NOMO-1 (cell line): ENCODE measurements at regions not wholly inside any gene's neighbourhood (a gene's known extent, or its start where the extent isn't known, plus 50 kb on each side); places are given as distances from the start of the nearest gene placed in this dataset.

Experiments
- DNase-seq, 2 experiments: peaks; one replicate each; lab custom pipeline; 2025; ENCODE audit not compliant: unreplicated experiment in 2 of 2; lab: John Stamatoyannopoulos, UW

GRCh38 chr11:116234989-116235568, 537.7 kb downstream of the BUD13 start:
- no peak for DNase-seq

DNA sequence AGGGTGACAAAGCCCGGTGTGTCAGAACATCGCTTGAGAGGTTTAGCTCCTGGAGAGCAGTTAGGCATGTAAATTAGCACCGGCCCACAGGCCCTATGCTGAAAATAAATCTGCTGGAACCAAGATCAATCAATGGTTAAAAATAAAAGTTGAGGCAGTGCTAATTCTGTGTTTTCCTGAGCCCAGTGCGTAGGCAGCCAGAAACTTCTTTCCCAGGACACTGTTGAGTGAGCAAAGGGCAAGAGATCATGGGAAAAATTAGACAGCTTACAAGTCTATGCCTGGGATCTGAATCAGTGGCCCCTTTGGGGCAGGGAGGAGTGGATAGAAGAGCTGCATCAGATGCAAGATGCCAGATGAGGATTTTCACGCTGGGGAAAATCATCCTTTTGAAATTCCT, 539.2 kb downstream of the BUD13 start:
- no peak for DNase-seq

GRCh38 chr11:116232364-116232828, 540.4 kb downstream of the BUD13 start:
- no peak for DNase-seq

GRCh38 chr11:116231543-116231942, 541.2 kb downstream of the BUD13 start:
- DNase-seq = no peak

DNA sequence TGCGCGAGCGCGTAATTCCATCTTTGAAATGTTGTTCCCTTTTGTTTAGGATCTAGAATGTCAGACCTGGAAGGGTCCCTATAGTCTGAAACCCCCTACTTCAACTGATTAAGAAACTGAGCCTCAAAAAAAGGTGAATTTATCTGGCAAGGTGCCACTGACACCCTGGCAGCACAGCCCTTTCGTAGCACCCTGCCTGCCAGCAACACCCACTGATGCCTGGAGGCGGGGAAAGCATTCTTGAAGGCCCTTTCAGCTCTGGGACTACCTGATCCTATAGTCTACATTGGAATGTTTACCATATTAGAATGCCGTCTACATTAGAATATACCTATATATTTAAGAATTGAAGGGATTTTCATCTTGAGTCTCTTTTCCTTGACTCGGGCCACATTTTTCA, 542.3 kb downstream of the BUD13 start:
- no peak for DNase-seq

DNA sequence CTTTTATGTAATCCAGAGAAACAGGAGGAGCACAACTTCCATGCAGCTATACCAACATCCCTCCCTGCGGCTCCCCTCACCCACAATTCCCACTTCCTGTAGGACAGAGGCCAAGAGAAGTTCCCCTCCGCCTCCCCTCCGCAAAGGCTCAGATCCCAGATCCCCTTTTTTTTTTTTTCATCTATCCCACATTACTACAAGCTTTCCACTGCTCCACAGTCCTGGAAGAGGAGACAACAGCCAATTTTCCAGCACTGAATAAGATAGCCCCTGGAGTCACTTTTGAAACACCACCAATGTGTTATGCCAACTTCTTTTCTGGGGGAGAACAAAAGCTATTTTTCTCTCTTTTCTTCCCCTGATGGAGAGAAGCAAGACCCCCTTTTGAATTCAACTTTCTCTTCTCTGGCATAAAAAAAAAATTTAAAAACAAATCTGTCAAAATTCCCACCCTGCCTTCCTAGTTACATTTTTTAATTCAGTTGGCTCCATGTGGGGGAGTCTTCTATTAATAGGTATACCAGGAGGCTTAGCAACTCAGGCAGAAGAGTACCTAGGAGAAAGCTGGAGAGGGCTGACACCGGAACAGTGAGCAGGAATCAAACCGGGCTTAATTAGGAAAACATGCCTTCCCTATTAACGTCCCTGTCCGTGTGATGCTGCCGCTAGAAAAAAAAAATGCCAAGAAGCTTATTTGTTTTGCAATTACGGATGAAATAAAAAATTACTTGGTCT, 543.4 kb downstream of the BUD13 start:
- DNase-seq = no peak

DNA sequence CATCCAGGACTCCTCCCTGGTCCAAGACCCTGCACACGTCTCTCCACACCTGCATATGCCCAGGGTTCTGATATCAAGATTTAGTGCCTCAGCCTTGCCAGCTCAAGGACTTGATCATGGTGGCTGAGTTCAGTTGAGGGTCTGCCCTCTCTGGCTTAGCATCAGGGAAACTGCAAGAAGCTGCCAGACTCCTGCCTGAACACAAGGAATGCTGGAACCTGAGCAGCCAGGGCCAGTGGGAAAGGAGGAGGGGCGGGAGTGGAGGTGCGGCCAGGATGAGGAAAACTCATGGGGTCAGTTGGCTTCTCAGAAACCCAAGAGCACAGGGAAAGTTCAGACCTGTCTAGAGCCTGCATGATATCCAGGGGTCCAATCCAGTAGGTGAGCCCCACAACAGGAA, 546.1 kb downstream of the BUD13 start:
- DNase-seq = no peak

GRCh38 chr11:116225784-116226585, 546.8 kb downstream of the BUD13 start:
- DNase-seq = no peak

DNA sequence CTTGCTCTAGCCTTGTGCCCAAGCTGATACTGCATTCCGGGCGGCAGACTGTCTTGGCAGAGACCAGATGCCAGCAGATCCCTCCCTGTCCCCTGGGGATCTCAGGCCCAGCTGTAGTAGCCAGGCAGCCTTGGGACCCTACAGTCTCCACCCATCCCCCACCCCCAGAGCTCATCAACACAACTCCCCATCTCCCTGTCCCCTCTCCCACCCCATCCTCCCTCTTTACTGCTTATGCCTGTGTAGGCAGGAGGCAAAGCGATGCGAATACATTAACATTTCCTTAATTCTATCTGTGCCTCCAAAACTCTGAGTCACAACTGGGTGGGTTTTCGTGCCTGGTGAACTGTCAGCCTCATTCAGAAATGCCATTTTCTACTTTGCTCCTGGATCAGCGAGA, 547.6 kb downstream of the BUD13 start:
- no peak for DNase-seq

DNA sequence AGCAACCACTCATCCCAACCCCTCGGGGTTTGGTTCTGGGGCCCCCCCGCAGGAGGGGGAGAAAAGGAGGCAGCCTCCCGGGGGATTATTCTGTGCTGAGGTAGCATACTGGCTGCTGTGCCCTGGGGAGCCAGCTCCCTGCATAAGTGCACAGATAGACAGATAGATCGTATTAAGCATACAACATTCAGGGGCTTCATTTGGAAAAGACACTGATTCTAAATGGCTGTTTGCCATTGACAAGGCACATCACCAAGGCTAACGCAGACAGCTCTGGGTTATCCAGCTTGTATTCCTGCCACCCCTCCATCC, 547.9 kb downstream of the BUD13 start:
- DNase-seq = no peak

DNA sequence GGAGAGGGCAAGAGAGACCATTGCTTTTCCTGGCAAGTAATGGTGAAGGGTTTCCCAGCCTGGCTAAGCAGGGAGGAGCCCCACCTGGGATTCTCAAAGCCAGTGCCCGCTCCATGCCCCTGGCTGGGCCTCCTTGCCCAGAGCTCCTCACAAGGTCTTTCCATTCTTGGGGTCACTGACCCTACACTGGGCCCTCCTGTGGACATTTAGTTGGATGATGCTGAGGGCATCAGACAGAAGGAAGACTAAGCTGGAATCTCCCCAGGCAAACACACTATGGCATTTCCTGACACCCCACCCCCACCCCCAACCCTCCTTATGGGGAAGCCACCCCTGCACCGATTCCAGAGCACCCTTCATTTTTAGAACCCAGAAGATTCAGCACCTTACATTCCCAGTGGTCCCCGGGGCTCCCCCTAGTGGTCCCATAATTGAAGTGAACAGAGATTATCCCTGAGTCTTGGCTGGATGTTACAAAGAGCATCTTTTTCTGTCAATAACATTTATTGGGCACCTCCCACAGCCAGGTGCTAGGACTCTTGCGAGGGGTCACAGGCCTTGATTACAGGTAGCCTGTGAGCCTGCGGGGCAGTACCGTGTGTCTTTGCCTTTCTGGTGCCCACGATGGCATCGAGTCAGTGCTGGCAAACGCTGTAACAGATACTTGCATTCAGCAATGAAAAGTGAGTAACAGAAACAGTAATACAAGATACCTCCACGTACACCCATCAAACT, 548.5 kb downstream of the BUD13 start:
- DNase-seq = peak in 1 of 2 experiments; percentile 2

GRCh38 chr11:116221351-116221750, 551.4 kb downstream of the BUD13 start:
- no peak for DNase-seq

DNA sequence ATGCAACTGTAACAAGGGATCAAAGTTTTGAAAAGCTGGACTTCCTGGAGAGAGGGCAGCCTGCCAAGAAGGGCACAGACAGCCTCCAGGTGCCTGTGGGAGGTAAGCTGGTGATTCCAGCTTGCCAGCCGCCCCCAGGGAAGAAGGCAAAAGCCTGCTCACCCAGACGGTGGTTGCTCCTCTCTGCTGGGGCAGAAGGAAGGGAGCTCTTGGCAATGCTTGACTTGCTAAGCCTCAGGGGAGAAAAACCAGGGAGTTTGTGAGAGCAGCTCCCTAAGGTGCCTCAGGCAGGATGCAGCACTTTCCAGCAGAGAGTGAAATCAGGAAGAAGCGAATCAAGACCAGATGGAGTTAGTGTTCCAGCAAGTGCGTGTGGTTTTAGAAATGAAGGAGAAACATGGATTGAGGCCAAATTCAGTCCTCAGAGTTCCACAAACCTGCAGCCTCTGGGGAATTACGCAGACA, 553.6 kb downstream of the BUD13 start:
- DNase-seq = no peak

DNA sequence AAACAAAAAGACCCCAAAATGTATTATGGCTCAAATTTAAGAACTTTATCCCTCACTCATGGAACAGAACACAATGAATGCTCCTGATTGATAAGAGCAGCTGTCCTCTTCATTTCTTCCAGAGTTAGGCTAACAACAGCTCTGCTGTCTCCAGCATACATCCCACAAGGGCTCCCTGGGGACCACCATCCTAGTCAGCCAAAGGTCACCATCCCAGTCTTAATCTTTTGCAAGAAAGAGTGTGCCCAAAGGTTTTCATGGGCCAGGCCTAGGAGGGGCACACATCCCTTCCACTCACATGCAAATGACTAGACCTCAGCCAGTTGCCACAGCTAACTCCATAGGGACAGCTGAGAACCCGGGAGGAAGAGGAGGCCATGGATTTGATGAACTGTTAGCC, 555.3 kb downstream of the BUD13 start:
- no peak for DNase-seq

DNA sequence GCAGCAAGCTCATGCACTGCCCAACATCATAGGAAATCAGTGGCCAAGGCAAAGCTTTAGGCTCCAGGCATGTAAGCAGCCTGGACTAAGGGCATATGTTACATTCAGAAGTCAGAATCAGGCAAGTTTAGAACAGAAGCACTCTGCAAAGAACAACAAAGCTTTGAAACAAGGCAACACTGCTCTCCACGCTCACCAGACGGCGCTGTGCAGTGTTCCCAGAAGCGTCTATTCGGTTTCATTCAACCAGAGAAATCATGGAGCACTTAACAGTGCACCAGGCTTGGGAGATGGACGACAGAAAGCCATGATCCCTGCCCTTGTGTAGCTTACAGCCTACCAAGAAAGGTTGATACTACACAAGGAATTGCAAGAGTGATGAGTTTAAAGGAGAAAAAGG, 555.8 kb downstream of the BUD13 start:
- no peak for DNase-seq

- DNase-seq = no peak
Measured at GRCh38 chr11:116215471-116216113, 557.2 kb downstream of the BUD13 start.

- DNase-seq = no peak
Measured at GRCh38 chr11:116211147-116211546, 561.6 kb downstream of the BUD13 start.

GRCh38 chr11:116210663-116211062, 562.1 kb downstream of the BUD13 start:
- DNase-seq = no peak

- DNase-seq = no peak
Measured at GRCh38 chr11:116209255-116209654, 563.5 kb downstream of the BUD13 start.

DNA sequence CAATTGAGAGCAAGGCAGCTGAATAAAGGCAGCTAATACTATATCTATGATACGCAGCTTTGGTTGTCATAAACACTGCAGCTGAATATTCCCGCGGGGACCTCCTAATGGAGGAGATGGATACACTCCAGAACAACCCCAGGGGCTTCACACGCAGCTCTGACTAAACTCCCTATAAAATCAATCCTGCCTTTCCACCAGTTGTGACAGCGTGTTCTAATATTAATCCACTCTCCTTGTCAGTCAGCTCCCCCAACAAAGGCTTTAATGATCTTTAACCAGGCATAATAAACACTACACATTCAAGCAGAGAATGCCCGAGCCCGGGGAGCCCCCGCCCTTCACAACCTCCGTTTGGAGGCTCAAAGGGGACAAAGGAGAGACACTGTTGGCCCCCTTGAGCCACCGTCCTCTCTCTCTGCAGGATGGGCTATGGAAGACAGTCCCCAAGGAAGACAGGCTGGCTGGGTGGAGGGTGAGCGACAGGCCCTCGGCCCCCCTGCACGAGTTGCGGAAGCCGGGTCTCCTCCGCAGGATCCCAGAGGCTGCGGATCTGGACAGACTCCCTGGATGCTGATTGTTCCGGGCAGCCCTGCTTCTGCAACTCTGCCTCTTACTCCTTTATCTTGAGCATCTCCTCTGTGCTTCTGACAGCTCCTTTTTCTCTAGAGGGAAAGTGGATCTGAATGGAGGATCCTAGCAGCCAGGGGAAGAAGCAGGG, 565.2 kb downstream of the BUD13 start:
- no peak for DNase-seq
